ENCODE measurements at regions not wholly inside any gene's neighbourhood (a gene's known extent, or its start where the extent isn't known, plus 50 kb on each side); places are given as distances from the start of the nearest gene placed in this dataset.
"Not testable (repeated sequence)": the region's sequence is repeated elsewhere in the genome, so short reads cannot be mapped to it uniquely, and the experiment has no call there.

- no peak for DNase-seq (ENCODE audit: low spot score)
These were observed 89.1 kb downstream of the RHOU start for GRCh38 chr1:228824366-228824765.

- DNase-seq (ENCODE audit: low spot score): no peak
These were observed 89.8 kb downstream of the RHOU start for GRCh38 chr1:228825041-228825440.

DNA sequence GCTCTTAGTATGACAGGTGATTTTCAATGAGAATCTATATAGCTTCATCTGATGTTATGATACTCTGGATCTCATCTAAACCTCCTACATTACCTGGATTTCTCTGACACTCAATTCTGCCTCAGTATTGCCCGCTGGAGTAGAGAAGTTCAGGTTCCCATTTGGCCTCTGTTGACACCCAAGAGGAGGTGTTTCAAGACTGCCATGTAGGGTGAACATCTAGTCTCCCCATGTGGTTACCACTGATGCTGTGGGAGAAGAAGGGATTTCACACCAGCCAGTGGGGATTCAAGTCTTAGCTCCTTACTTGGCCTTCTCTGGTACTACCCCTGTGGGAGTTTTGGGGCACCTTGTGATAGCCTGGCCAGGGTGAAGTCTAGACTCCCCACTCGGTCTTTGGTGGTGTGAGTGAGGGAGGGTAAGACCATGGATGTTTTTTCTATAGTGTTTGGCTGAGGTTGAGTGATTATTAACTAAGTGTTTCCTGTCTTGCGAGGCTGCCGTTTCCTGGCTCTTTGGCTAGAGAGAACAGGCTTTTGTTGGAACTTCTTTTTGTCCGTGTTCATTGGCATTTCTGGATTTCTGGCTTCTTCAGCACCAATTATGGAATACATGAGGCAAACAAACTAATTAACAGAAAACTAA, 90.7 kb downstream of the RHOU start:
- DNase-seq (ENCODE audit: low spot score): no peak

- no peak for DNase-seq (ENCODE audit: low spot score)
These were observed 91.7 kb downstream of the RHOU start for GRCh38 chr1:228827019-228827418.

DNA sequence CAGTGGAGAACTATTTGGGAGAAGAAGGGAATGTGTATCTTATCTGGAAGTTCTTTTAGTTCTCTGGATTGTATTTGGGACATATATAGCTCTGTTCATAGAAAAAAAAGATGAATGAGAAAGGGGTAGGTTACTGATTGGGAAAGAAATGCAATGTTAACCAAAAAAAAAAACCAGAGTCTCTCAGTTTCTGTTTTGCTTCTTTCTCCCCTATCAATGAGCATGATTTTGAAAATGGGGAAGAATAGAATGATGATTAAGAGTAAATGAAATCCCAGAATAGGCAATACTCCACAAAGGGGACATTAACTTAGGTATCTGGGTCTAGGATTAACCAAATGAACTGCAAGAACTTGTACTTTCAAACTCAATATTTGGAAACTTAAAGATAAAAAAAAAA, 92.9 kb downstream of the RHOU start:
- no peak for DNase-seq (ENCODE audit: low spot score)

DNA sequence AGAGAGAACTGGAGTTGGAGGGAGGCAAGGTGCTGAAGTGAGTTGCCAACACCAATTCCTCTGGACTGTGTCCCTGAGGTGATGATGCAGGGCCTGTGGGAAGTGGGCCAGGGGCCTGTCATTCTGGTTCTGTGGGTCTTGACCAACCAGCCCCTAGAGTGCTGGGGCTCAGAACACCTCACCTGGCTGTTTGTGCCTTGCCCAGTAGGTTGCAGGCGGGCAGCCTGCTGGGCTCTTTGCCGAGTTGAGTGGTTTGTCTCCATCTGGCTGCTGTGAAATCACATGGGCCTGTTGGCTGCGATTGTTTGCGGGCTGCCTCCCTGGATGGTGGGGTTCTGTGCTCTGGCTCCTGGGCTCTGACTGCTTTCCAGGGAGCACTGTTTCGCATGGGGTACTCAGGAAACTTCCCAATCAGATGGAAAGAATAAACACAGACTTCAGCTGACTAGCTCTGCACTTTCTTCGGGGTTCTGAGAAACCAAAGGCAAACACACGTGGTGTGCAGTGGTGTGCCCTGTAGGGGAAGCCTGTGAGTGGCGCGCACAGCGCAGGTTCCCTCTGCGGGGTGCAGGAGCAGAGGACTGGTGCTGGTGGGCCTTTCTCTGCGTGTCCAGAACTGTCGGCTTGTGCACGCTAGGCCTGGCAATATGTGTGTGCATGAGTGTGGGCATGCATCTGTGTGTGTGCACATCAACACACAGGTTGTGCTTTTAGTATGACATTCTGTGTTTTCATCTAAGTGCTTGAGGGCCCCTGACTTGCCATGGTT, 95.1 kb downstream of the RHOU start:
- DNase-seq (ENCODE audit: low spot score): no peak

- peak; percentile 9 for DNase-seq (ENCODE audit: low spot score)
These were observed 95.7 kb downstream of the RHOU start for GRCh38 chr1:228830954-228831481.

DNA sequence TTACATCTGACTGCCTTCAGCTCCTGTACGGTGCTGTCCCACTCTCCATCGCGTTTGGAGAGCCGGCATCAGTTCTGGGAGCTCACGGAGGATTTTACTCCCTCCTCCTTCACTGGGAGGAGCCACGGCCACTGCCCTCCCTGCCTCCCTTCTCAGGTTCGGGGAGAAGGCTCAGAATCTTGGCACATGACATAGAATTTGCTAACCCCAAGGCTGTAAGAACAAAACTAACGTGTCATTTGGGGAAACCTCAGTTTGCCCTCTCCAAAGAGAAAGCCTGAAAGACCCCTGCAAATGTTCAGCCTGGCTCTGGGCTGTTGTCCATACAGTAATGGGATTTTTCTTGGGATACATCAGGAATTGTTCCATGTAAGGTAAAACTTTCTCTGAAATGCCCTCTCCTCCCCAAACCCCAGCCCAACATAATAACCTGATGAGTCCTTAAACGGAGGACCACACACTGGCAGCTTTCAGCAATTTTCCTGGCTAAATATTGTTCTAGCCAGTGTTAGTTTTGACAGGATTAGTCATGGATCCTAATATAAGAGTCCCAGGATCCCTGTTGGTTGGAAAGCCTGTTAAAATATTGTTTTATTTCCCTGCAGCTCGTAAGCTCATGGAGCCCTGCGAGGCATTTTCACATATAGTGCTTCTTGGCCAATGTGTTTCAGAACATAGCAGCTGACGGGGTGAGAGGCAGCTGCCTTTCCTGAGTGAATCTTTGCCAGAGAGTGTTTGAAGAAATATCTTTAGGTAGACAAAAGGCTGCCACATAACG, 98.8 kb downstream of the RHOU start:
- no peak for DNase-seq (ENCODE audit: low spot score)

DNA sequence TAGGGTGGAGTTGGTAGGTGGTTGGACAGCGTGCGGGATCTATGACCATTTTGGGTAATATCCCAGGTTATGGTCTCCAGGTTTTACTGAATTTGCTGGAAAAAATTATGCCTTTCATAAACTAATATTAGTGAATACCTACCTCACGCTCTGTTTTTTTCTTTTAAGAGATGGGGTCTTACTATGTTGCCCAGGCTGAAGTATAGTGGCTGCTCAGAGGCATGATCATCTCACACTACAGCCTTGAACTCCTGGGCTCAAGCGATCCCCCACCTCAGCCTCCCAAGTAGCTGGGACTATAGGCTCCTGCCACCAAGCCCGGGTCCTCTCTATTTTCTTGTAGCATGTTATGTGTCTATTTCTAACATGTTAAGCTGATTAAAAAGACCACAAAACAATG, 100.2 kb downstream of the RHOU start:
- no peak for DNase-seq (ENCODE audit: low spot score)

- no peak for DNase-seq (ENCODE audit: low spot score)
These were observed 100.6 kb downstream of the RHOU start for GRCh38 chr1:228835911-228836310.

DNA sequence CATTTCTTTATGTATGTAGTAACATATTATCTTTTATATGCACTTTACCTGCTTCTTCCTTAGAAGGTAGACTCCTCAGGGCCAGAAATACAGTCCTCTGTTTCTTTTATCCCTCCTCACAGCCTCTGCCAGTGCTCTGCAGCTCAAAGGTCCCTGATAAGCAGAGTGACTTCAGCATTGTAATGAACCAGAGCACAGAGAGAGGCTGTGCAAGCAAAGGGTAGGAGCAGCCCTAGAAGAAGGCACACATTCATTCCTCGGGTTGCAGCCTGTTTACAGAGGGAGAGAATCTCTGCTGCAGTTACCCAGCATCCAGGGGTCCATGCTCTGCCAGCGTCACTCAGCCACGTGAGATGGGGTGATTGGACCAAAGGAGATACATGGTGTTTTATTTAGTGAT, 101.1 kb downstream of the RHOU start:
- DNase-seq (ENCODE audit: low spot score): no peak

DNA sequence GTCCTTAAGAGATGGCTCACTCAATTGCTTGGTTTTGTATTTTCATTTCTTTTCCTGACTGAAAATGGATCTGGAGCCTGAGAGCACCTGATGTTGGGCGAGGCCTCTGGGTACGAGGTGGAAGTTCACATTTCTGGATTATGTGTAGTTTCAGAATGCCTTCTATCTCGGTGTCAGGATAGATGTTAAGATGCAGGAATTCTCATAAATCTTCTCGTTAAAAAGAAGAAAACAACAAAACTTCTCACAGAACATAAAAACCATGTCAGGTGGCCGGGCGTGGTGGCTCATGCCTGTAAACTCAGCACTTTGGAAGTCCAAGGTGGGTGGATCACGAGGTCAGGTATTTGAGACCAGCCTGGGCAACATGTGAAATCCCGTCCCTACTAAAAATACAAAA, 101.8 kb downstream of the RHOU start:
- no peak for DNase-seq (ENCODE audit: low spot score)

DNA sequence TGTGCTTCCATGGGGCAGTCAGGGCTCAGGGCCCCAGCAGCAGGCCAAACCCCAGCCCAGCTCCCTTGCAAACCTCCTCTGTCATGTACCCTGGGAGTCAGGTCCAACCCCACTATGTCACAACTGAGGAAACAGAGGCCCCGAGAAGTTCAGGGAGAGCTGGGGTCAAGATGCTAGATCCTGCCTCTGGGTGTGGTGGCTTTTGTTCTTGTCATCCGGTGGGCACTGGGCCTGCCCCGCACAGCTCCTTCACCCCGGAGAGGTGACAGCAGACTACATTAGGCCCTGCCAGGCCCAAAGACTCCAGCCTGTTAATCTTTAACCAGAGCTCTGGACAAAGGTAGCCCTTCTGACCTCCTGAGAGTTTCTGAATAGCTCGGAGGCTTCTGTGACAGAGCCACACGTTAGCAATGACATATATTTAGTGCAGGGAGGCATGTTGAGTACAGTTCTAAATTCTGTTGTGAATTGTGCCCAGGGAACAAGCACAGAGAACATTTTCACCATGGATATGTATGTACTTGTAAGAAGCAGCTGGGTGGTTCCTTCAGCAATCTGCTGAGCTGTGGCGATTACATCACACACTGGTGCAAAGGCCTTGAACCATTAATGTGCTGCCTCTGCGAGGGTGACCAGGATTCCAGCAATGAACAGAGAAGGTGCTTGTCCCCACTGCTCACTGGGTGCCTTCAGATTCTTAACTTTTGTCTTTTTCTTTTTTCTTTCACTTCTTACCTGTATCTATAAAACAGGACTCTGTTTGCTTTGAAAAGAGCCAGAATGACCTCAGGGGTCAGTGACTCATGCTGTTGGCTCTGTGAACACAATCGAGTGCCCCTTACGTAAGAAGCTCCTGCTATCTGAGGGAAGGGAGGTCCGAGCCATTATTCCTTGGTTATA, 102.8 kb downstream of the RHOU start:
- no peak for DNase-seq (ENCODE audit: low spot score)

DNA sequence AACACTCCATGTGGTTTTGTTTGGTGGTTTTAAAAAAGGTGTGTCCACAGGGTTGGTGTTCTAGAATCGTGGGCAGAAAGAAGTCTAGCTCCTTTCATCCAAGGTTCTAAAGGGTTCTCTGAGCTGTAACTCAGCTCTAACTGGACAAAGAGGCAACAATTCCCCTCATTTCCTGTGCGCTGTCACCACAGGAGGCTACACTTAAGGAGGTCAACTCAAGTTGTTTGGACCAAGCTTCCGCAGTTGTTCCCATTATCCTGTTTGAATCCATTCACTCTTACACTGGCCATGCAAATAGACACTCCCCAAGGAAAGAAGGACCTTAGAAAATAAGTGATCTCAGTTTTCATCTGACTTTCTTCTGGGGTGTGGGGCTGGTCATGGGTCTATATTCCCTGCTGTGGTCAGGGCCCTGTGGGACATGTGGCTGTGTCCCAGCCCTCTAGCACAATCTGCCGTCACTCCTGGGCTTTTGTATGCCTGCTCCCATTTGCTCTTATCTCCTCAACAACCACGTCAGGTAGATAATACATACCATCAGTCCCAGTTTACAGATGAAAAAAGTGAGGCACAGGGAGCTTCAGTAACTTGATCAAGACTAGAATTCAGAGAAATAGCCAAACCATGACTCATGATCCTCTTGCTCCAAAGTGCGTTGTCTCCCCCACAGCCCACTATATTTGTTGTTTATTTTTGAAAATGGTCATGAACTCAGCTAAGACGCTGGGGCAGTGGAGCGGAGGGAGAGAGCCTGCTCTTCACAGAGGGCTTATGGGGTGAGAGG, 103.6 kb downstream of the RHOU start:
- DNase-seq (ENCODE audit: low spot score): no peak

- no peak for DNase-seq (ENCODE audit: low spot score)
These were observed 104.4 kb downstream of the RHOU start for GRCh38 chr1:228839656-228840055.

GRCh38 chr1:228841632-228842031, 106.4 kb downstream of the RHOU start:
- DNase-seq (ENCODE audit: low spot score): no peak

GRCh38 chr1:228842094-228842775, 107.0 kb downstream of the RHOU start:
- no peak for DNase-seq (ENCODE audit: low spot score)

GRCh38 chr1:228845101-228845500, 109.8 kb downstream of the RHOU start:
- DNase-seq (ENCODE audit: low spot score): no peak

- DNase-seq (ENCODE audit: low spot score): no peak
These were observed 111.7 kb downstream of the RHOU start for GRCh38 chr1:228846952-228847351.

GRCh38 chr1:228847451-228847850, 112.2 kb downstream of the RHOU start:
- DNase-seq (ENCODE audit: low spot score): not testable (repeated sequence)
